ENCODE measurements at regions not wholly inside any gene's neighbourhood (a gene's known extent, or its start where the extent isn't known, plus 50 kb on each side); places are given as distances from the start of the nearest gene placed in this dataset.

GRCh38 chr5:167877114-167877722 lies 414.2 kb upstream of the WWC1 start:
- Histone ChIP-seq H3K79me2 (ENCODE audit: insufficient read depth, low read length) (no peaks in the 10 kb centered on the region), H3K9me3 (ENCODE audit: low read depth, low read length) (no peaks in the 10 kb centered on the region), H3K27me3 (ENCODE audit: insufficient read depth, low read length) (no peaks in the 10 kb centered on the region), H3K36me3 (ENCODE audit: insufficient read depth, low read length) (no peaks in the 10 kb centered on the region), H3K4me3 (ENCODE audit: insufficient read depth, low read length) (no peak overlapping the region), H2AFZ (ENCODE audit: low read length) (no peak overlapping the region), H4K20me1 (ENCODE audit: insufficient read depth, low read length) (no peaks in the 10 kb centered on the region), H3K27ac (ENCODE audit: low read depth, low read length) (no peak overlapping the region), H3K4me1 (ENCODE audit: insufficient read depth, low read length) (no peaks in the 10 kb centered on the region), H3K4me2 (ENCODE audit: insufficient read depth, low read length) (no peak overlapping the region)
- DNase-seq (ENCODE audit: insufficient read length, low spot score, missing footprints) = no peak
- no peak for TF ChIP-seq CTCF (IDR thresholded peaks at IDR 0.05; ENCODE audit: extremely low read depth, low read depth, low read length)

- TF ChIP-seq CTCF (IDR thresholded peaks at IDR 0.05; ENCODE audit: extremely low read depth, low read depth, low read length) = no peak
- Histone ChIP-seq H3K9me3 (ENCODE audit: low read depth, low read length) (no peaks in the 10 kb centered on the region), H3K4me1 (ENCODE audit: insufficient read depth, low read length) (no peaks in the 10 kb centered on the region), H3K4me2 (ENCODE audit: insufficient read depth, low read length) (no peak overlapping the region), H3K27me3 (ENCODE audit: insufficient read depth, low read length) (no peaks in the 10 kb centered on the region), H3K36me3 (ENCODE audit: insufficient read depth, low read length) (no peaks in the 10 kb centered on the region), H4K20me1 (ENCODE audit: insufficient read depth, low read length) (no peaks in the 10 kb centered on the region), H3K27ac (ENCODE audit: low read depth, low read length) (no peak overlapping the region), H2AFZ (ENCODE audit: low read length) (no peak overlapping the region), H3K79me2 (ENCODE audit: insufficient read depth, low read length) (no peaks in the 10 kb centered on the region), H3K4me3 (ENCODE audit: insufficient read depth, low read length) (no peak overlapping the region)
- no peak for DNase-seq (ENCODE audit: insufficient read length, low spot score, missing footprints)
Measured at GRCh38 chr5:167877924-167878323, 413.5 kb upstream of the WWC1 start.

GRCh38 chr5:167880420-167880819 lies 411.0 kb upstream of the WWC1 start:
- Histone ChIP-seq H4K20me1 (ENCODE audit: insufficient read depth, low read length) (no peaks in the 10 kb centered on the region), H3K4me1 (ENCODE audit: insufficient read depth, low read length) (no peaks in the 10 kb centered on the region), H3K4me3 (ENCODE audit: insufficient read depth, low read length) (no peak overlapping the region), H3K9me3 (ENCODE audit: low read depth, low read length) (no peaks in the 10 kb centered on the region), H3K27me3 (ENCODE audit: insufficient read depth, low read length) (no peaks in the 10 kb centered on the region), H3K36me3 (ENCODE audit: insufficient read depth, low read length) (no peaks in the 10 kb centered on the region), H3K27ac (ENCODE audit: low read depth, low read length) (no peak overlapping the region), H3K79me2 (ENCODE audit: insufficient read depth, low read length) (no peaks in the 10 kb centered on the region), H3K4me2 (ENCODE audit: insufficient read depth, low read length) (no peak overlapping the region), H2AFZ (ENCODE audit: low read length) (no peak overlapping the region)
- DNase-seq (ENCODE audit: insufficient read length, low spot score, missing footprints) = peak; percentile 6
- no peak for TF ChIP-seq CTCF (IDR thresholded peaks at IDR 0.05; ENCODE audit: extremely low read depth, low read depth, low read length)

GRCh38 chr5:167881041-167881440 lies 410.4 kb upstream of the WWC1 start:
- H3K79me2 ChIP-seq (ENCODE audit: insufficient read depth, low read length) = no peaks in the 10 kb centered on the region
- no peaks in the 10 kb centered on the region for H4K20me1 ChIP-seq (ENCODE audit: insufficient read depth, low read length)
- H3K27me3 ChIP-seq (ENCODE audit: insufficient read depth, low read length) = no peaks in the 10 kb centered on the region
- no peak for TF ChIP-seq CTCF (IDR thresholded peaks at IDR 0.05; ENCODE audit: extremely low read depth, low read depth, low read length)
- H3K9me3 ChIP-seq (ENCODE audit: low read depth, low read length) = no peaks in the 10 kb centered on the region
- no peak for DNase-seq (ENCODE audit: insufficient read length, low spot score, missing footprints)
- no peak overlapping the region for H3K27ac ChIP-seq (ENCODE audit: low read depth, low read length)
- H3K4me1 ChIP-seq (ENCODE audit: insufficient read depth, low read length) = no peaks in the 10 kb centered on the region
- no peak overlapping the region for H2AFZ ChIP-seq (ENCODE audit: low read length)
- no peaks in the 10 kb centered on the region for H3K36me3 ChIP-seq (ENCODE audit: insufficient read depth, low read length)
- no peak overlapping the region for H3K4me3 ChIP-seq (ENCODE audit: insufficient read depth, low read length)
- no peak overlapping the region for H3K4me2 ChIP-seq (ENCODE audit: insufficient read depth, low read length)
